GM12873 (cell line): ENCODE measurements at regions not wholly inside any gene's neighbourhood (a gene's known extent, or its start where the extent isn't known, plus 50 kb on each side); places are given as distances from the start of the nearest gene placed in this dataset.

Experiments
- CTCF ChIP-seq: IDR thresholded peaks from 2 replicates; pipeline ENCODE4 v1.5.1; 2012; ENCODE audit warnings: low read depth, mild to moderate bottlenecking, moderate library complexity, low read length, control low read depth; ENCODE audit not compliant: insufficient read depth; ENCODE audit errors: missing control alignments

GRCh38 chr12:17809206-17809605 lies 280.8 kb downstream of the RERGL start:
- no peak for TF ChIP-seq CTCF

- no peak for TF ChIP-seq CTCF
These were observed 287.0 kb downstream of the RERGL start for GRCh38 chr12:17802657-17803641.

- TF ChIP-seq CTCF: no peak
These were observed 296.1 kb downstream of the RERGL start for GRCh38 chr12:17793854-17794253.

GRCh38 chr12:17778242-17778641 lies 311.8 kb downstream of the RERGL start:
- no peak for TF ChIP-seq CTCF

GRCh38 chr12:17763366-17763765 lies 326.6 kb downstream of the RERGL start:
- TF ChIP-seq CTCF: no peak

GRCh38 chr12:17759982-17760381 lies 330.0 kb downstream of the RERGL start:
- no peak for TF ChIP-seq CTCF
